Midbrain (tissue), 1 donor: ENCODE measurements at regions not wholly inside any gene's neighbourhood (a gene's known extent, or its start where the extent isn't known, plus 50 kb on each side); places are given as distances from the start of the nearest gene placed in this dataset.

Source experiments
- DNase-seq: peaks from one replicate; lab custom pipeline; 2025; lab: John Stamatoyannopoulos, UW

- no peak for DNase-seq
Measured at GRCh38 chr13:78227709-78228108, 309.1 kb upstream of the EDNRB start.

- no peak for DNase-seq
Measured at GRCh38 chr13:78215458-78216108, 297.0 kb upstream of the EDNRB start.

GRCh38 chr13:78201411-78201810 lies 282.8 kb upstream of the EDNRB start:
- no peak for DNase-seq

GRCh38 chr13:78198821-78199220 lies 280.2 kb upstream of the EDNRB start:
- no peak for DNase-seq

GRCh38 chr13:78198419-78198818 lies 279.8 kb upstream of the EDNRB start:
- no peak for DNase-seq

GRCh38 chr13:78197231-78197630 lies 278.6 kb upstream of the EDNRB start:
- no peak for DNase-seq

GRCh38 chr13:78194904-78195639 lies 276.4 kb upstream of the EDNRB start:
- DNase-seq: no peak

GRCh38 chr13:78193846-78194245 lies 275.2 kb upstream of the EDNRB start:
- no peak for DNase-seq

- DNase-seq: no peak
Measured at GRCh38 chr13:78192716-78193115, 274.1 kb upstream of the EDNRB start.

- DNase-seq: no peak
Measured at GRCh38 chr13:78190296-78190695, 271.7 kb upstream of the EDNRB start.

- no peak for DNase-seq
Measured at GRCh38 chr13:78187781-78188180, 269.1 kb upstream of the EDNRB start.

- DNase-seq: no peak
Measured at GRCh38 chr13:78185700-78186099, 267.1 kb upstream of the EDNRB start.

GRCh38 chr13:78183732-78184131 lies 265.1 kb upstream of the EDNRB start:
- no peak for DNase-seq

- no peak for DNase-seq
Measured at GRCh38 chr13:78182813-78183212, 264.2 kb upstream of the EDNRB start.

GRCh38 chr13:78177306-78177705 lies 258.7 kb upstream of the EDNRB start:
- no peak for DNase-seq

- DNase-seq: no peak
Measured at GRCh38 chr13:78176880-78177279, 258.2 kb upstream of the EDNRB start.

- no peak for DNase-seq
Measured at GRCh38 chr13:78169386-78169785, 250.8 kb upstream of the EDNRB start.

- no peak for DNase-seq
Measured at GRCh38 chr13:78168981-78169380, 250.3 kb upstream of the EDNRB start.

- no peak for DNase-seq
Measured at GRCh38 chr13:78161266-78161665, 242.6 kb upstream of the EDNRB start.

- DNase-seq: no peak
Measured at GRCh38 chr13:78160793-78161192, 242.2 kb upstream of the EDNRB start.

GRCh38 chr13:78152415-78152814 lies 233.8 kb upstream of the EDNRB start:
- DNase-seq: no peak

- no peak for DNase-seq
Measured at GRCh38 chr13:78147905-78148304, 229.3 kb upstream of the EDNRB start.

GRCh38 chr13:78145276-78145675 lies 226.6 kb upstream of the EDNRB start:
- no peak for DNase-seq

- DNase-seq: no peak
Measured at GRCh38 chr13:78139765-78140164, 221.1 kb upstream of the EDNRB start.
